HEK293 (cell line): ENCODE measurements at regions not wholly inside any gene's neighbourhood (a gene's known extent, or its start where the extent isn't known, plus 50 kb on each side); places are given as distances from the start of the nearest gene placed in this dataset.

Source experiments
- EGR2 ChIP-seq: fragments of 450-650 bp; formaldehyde crosslinking; IDR thresholded peaks from 2 replicates; pipeline ENCODE4 v1.5.1; 2016; ENCODE audit warnings: low read depth, missing biosample characterization, missing genetic modification characterization
- TCF7L2 ChIP-seq: IDR thresholded peaks from 2 replicates; pipeline ENCODE4 v1.6.1; 2011; ENCODE audit warnings: low read depth, mild to moderate bottlenecking, inconsistent platforms, low read length, moderate library complexity, borderline replicate concordance
- ZBTB1 ChIP-seq: fragments of 450-650 bp; formaldehyde crosslinking; IDR thresholded peaks from 2 replicates; pipeline ENCODE4 v1.5.1; 2016; ENCODE audit warnings: missing biosample characterization, missing genetic modification characterization
- ZNF174 ChIP-seq: fragments of 450-650 bp; formaldehyde crosslinking; IDR thresholded peaks from 2 replicates; pipeline ENCODE4 v1.5.0; 2017; ENCODE audit warnings: missing biosample characterization, mild to moderate bottlenecking, missing genetic modification characterization
- ZNF311 ChIP-seq: fragments of 450-650 bp; formaldehyde crosslinking; IDR thresholded peaks from 2 replicates; pipeline ENCODE4 v1.5.1; 2017; ENCODE audit warnings: missing biosample characterization, missing genetic modification characterization, borderline replicate concordance
- ZNF510 ChIP-seq: fragments of 450-650 bp; formaldehyde crosslinking; IDR thresholded peaks from 2 replicates; pipeline ENCODE4 v1.5.1; 2018; ENCODE audit warnings: mild to moderate bottlenecking, missing genetic modification characterization, missing biosample characterization; ENCODE audit not compliant: insufficient replicate concordance
- TF ChIP-seq, protein P1 (sequence below): fragments of 450-650 bp; formaldehyde crosslinking; IDR thresholded peaks from 2 replicates; pipeline ENCODE4 v1.5.1; 2016; ENCODE audit warnings: missing biosample characterization, missing genetic modification characterization
- TF ChIP-seq, protein P2 (sequence below): fragments of 450-650 bp; formaldehyde crosslinking; IDR thresholded peaks from 2 replicates; pipeline ENCODE4 v1.5.1; 2016; ENCODE audit warnings: missing biosample characterization, missing genetic modification characterization
- TF ChIP-seq, protein P3 (sequence below): fragments of 450-650 bp; formaldehyde crosslinking; IDR thresholded peaks from 2 replicates; pipeline ENCODE4 v1.5.1; 2016; ENCODE audit warnings: missing biosample characterization, missing genetic modification characterization

DNA sequence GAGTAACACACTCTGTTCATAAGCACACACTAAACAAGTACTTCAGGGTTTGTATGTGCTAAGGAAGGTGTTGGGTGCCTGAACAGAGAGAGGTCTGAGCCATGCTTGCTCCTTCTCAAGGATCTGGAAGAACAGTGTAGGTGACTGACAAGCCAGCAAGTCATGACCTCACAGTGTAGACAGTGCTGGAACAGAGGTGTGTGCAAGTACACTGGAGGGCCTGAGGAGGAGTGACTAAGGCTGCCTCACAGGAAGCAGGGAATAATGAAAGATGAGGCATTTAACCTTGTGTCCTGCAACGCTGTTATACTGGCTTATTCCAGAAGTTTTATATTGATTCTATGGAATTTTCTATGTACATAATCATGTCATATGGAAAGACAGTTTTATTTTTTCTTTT is 83.9 kb downstream of the TMEM174 start:
- TF ChIP-seq ZBTB1 (tag by site-specific recombination) (no peak), ZNF174 (tag by site-specific recombination) (no peak), ZNF510 (tag by site-specific recombination) (no peak), EGR2 (tag by site-specific recombination) (no peak), TCF7L2 (no peak), ZNF311 (tag by site-specific recombination) (no peak)
- TF ChIP-seq, protein P1, sequence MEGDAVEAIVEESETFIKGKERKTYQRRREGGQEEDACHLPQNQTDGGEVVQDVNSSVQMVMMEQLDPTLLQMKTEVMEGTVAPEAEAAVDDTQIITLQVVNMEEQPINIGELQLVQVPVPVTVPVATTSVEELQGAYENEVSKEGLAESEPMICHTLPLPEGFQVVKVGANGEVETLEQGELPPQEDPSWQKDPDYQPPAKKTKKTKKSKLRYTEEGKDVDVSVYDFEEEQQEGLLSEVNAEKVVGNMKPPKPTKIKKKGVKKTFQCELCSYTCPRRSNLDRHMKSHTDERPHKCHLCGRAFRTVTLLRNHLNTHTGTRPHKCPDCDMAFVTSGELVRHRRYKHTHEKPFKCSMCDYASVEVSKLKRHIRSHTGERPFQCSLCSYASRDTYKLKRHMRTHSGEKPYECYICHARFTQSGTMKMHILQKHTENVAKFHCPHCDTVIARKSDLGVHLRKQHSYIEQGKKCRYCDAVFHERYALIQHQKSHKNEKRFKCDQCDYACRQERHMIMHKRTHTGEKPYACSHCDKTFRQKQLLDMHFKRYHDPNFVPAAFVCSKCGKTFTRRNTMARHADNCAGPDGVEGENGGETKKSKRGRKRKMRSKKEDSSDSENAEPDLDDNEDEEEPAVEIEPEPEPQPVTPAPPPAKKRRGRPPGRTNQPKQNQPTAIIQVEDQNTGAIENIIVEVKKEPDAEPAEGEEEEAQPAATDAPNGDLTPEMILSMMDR (tag by site-specific recombination): no peak
- TF ChIP-seq, protein P2, sequence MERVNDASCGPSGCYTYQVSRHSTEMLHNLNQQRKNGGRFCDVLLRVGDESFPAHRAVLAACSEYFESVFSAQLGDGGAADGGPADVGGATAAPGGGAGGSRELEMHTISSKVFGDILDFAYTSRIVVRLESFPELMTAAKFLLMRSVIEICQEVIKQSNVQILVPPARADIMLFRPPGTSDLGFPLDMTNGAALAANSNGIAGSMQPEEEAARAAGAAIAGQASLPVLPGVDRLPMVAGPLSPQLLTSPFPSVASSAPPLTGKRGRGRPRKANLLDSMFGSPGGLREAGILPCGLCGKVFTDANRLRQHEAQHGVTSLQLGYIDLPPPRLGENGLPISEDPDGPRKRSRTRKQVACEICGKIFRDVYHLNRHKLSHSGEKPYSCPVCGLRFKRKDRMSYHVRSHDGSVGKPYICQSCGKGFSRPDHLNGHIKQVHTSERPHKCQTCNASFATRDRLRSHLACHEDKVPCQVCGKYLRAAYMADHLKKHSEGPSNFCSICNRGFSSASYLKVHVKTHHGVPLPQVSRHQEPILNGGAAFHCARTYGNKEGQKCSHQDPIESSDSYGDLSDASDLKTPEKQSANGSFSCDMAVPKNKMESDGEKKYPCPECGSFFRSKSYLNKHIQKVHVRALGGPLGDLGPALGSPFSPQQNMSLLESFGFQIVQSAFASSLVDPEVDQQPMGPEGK (tag by site-specific recombination): no peak
- TF ChIP-seq, protein P3, sequence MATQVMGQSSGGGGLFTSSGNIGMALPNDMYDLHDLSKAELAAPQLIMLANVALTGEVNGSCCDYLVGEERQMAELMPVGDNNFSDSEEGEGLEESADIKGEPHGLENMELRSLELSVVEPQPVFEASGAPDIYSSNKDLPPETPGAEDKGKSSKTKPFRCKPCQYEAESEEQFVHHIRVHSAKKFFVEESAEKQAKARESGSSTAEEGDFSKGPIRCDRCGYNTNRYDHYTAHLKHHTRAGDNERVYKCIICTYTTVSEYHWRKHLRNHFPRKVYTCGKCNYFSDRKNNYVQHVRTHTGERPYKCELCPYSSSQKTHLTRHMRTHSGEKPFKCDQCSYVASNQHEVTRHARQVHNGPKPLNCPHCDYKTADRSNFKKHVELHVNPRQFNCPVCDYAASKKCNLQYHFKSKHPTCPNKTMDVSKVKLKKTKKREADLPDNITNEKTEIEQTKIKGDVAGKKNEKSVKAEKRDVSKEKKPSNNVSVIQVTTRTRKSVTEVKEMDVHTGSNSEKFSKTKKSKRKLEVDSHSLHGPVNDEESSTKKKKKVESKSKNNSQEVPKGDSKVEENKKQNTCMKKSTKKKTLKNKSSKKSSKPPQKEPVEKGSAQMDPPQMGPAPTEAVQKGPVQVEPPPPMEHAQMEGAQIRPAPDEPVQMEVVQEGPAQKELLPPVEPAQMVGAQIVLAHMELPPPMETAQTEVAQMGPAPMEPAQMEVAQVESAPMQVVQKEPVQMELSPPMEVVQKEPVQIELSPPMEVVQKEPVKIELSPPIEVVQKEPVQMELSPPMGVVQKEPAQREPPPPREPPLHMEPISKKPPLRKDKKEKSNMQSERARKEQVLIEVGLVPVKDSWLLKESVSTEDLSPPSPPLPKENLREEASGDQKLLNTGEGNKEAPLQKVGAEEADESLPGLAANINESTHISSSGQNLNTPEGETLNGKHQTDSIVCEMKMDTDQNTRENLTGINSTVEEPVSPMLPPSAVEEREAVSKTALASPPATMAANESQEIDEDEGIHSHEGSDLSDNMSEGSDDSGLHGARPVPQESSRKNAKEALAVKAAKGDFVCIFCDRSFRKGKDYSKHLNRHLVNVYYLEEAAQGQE: no peak
